CD4-positive, alpha-beta T cell treated with Interferon gamma for 1 hour (primary cell): ENCODE measurements at regions not wholly inside any gene's neighbourhood (a gene's known extent, or its start where the extent isn't known, plus 50 kb on each side); places are given as distances from the start of the nearest gene placed in this dataset.
"Not testable (repeated sequence)": the region's sequence is repeated elsewhere in the genome, so short reads cannot be mapped to it uniquely, and the experiment has no call there.

Experiments used
- DNase-seq: peaks from one replicate; pipeline ENCODE4 v3.0.0-alpha.2; 2020

GRCh38 chr14:70269582-70269981, 80.8 kb upstream of the SLC8A3 start:
- DNase-seq = no peak

DNA sequence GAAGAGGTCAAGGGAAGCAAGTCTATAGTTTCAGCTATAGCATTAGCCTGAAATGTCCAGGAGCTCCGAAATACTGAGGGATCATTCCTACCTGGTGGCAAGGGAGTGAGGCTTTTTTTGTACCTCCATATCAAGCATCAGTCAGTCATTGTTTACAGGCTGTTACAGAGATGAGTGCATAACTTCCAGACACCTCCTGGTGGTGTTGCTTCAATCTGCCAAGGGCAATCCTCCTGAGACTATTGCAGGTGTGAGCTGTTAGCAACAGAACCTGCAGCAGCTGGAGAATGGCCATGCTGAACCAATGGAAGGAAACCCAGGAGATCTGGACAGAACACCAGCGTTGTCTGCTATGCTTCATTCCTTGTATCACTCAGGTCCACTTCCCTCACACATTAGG, 80.0 kb upstream of the SLC8A3 start:
- DNase-seq = no peak

GRCh38 chr14:70266157-70266556, 77.4 kb upstream of the SLC8A3 start:
- no peak for DNase-seq

DNA sequence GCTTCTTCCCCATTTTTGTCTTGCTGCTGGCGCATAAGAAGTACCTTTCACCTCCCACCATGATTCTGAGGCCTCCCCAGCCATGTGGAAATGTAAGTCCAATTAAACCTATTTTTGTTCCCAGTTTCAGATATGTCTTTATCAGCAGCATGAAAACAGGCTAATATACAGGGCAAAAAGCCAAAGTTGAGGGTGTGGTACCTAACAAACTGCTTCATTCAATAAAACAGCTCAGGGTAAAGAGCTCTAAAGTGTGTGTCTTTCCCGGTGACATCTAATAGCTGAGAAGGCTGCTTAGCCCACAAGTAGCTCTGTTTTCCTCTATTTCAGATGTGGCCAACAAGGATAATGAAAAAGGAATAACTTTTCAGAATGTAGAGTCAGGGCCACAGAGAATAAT, 76.7 kb upstream of the SLC8A3 start:
- no peak for DNase-seq

GRCh38 chr14:70259420-70259819, 70.7 kb upstream of the SLC8A3 start:
- DNase-seq = no peak

GRCh38 chr14:70257526-70257925, 68.8 kb upstream of the SLC8A3 start:
- no peak for DNase-seq

GRCh38 chr14:70256601-70257000, 67.8 kb upstream of the SLC8A3 start:
- no peak for DNase-seq

GRCh38 chr14:70255071-70256057, 66.6 kb upstream of the SLC8A3 start:
- DNase-seq = peak; percentile 42

GRCh38 chr14:70254476-70254961, 65.8 kb upstream of the SLC8A3 start:
- DNase-seq = no peak

GRCh38 chr14:70253547-70253946, 64.8 kb upstream of the SLC8A3 start:
- DNase-seq = not testable (repeated sequence)

DNA sequence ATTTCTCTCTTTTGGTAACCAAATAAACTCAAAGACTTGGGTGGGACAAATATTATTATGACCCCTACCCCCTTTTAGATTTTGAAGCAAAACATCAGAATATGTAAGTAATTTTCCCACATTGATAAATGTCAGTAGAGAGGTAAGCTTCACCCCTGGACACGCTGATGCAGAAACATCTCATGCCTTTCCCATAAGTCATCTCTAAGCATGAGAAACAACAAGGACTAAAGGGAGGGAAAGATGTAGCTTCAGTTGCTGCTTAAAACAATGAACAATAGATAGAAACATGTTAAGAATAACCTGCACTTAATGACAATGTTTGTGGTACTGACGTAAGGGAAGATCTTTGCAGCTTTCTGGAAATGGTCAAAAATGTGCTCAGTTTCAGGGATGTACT, 56.3 kb upstream of the SLC8A3 start:
- DNase-seq = no peak

DNA sequence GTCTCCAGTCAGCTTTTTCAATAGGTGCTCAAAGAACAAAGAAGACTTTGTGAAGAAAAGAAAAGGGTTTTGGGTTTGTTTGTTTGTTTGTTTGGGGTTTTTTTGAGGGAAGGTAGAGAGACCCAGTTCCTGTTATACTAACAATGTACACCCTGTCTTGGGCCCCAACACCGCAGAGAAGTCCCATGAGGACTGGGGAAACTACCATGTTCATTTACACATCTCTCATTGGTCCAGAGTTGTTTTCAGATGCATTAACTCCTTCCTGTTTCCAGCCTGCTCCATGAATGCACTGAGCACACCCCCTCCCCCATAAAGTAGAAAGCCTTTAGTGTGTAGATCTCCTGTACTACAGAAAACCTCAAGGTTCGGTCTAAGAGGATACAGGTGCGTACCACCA, 51.1 kb upstream of the SLC8A3 start:
- DNase-seq = peak; percentile 2

DNA sequence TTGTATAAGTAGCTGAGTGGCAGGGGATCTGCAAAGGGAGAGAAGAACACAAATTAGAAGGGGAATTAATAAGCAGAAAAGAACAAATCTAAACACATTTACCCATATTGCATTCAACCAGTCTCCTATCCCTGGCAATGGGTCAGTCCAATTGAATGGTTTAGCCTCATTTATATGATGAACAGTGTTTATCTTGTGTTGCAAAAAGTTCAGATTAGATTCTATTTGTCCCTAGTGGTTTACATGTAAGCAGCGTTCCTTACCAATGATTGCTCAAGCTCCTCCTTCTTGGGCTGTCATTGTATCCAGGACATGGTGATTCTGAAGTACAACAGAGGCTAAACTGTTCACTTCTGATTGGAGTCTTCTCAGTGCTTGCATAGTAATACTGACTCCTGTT, 49.9 kb upstream of the SLC8A3 start:
- DNase-seq = not testable (repeated sequence)
